HG02938 (cell line): ENCODE measurements at regions not wholly inside any gene's neighbourhood (a gene's known extent, or its start where the extent isn't known, plus 50 kb on each side); places are given as distances from the start of the nearest gene placed in this dataset.
"Not testable (repeated sequence)": the region's sequence is repeated elsewhere in the genome, so short reads cannot be mapped to it uniquely, and the experiment has no call there.

Source experiments
- ATAC-seq: cut with Tn5 transposase; IDR thresholded peaks from one replicate; pipeline ENCODE4 v1.9.1; 2021; ENCODE audit warnings: mild to moderate bottlenecking, moderate library complexity; ENCODE audit not compliant: unreplicated experiment

- ATAC-seq: no peak
Measured at GRCh38 chr5:15384581-15384980, 115.4 kb upstream of the FBXL7 start.

GRCh38 chr5:15384176-15384575, 115.8 kb upstream of the FBXL7 start:
- ATAC-seq: no peak

GRCh38 chr5:15383469-15383868, 116.5 kb upstream of the FBXL7 start:
- ATAC-seq: no peak

GRCh38 chr5:15383021-15383420, 117.0 kb upstream of the FBXL7 start:
- no peak for ATAC-seq

GRCh38 chr5:15377573-15378340, 122.2 kb upstream of the FBXL7 start:
- ATAC-seq: no peak

GRCh38 chr5:15376803-15377202, 123.2 kb upstream of the FBXL7 start:
- ATAC-seq: no peak

- no peak for ATAC-seq
Measured at GRCh38 chr5:15376088-15376487, 123.9 kb upstream of the FBXL7 start.

- no peak for ATAC-seq
Measured at GRCh38 chr5:15375559-15375958, 124.4 kb upstream of the FBXL7 start.

- no peak for ATAC-seq
Measured at GRCh38 chr5:15374886-15375285, 125.1 kb upstream of the FBXL7 start.

- ATAC-seq: no peak
Measured at GRCh38 chr5:15373151-15373550, 126.8 kb upstream of the FBXL7 start.

GRCh38 chr5:15371184-15371583, 128.8 kb upstream of the FBXL7 start:
- ATAC-seq: no peak

GRCh38 chr5:15368835-15369234, 131.1 kb upstream of the FBXL7 start:
- no peak for ATAC-seq

- no peak for ATAC-seq
Measured at GRCh38 chr5:15367489-15367888, 132.5 kb upstream of the FBXL7 start.

- ATAC-seq: no peak
Measured at GRCh38 chr5:15366676-15367391, 133.1 kb upstream of the FBXL7 start.

GRCh38 chr5:15365070-15365469, 134.9 kb upstream of the FBXL7 start:
- ATAC-seq: no peak

GRCh38 chr5:15363601-15364000, 136.4 kb upstream of the FBXL7 start:
- no peak for ATAC-seq

- not testable (repeated sequence) for ATAC-seq
Measured at GRCh38 chr5:15357092-15357453, 142.9 kb upstream of the FBXL7 start.

GRCh38 chr5:15356308-15357091, 143.5 kb upstream of the FBXL7 start:
- not testable (repeated sequence) for ATAC-seq

- ATAC-seq: no peak
Measured at GRCh38 chr5:15354021-15354420, 146.0 kb upstream of the FBXL7 start.

- no peak for ATAC-seq
Measured at GRCh38 chr5:15353086-15353645, 146.8 kb upstream of the FBXL7 start.

- ATAC-seq: no peak
Measured at GRCh38 chr5:15350614-15351013, 149.4 kb upstream of the FBXL7 start.
